Ovary (tissue), 3 donors: ENCODE measurements at regions not wholly inside any gene's neighbourhood (a gene's known extent, or its start where the extent isn't known, plus 50 kb on each side); places are given as distances from the start of the nearest gene placed in this dataset.

Source experiments
- EP300 ChIP-seq: sonication (generic); formaldehyde crosslinking; IDR thresholded peaks from one replicate; pipeline ENCODE4 v1.6.1; 2017; ENCODE audit warnings: antibody characterized with exemption
- POLR2A ChIP-seq: fragments of 450-650 bp; IDR thresholded peaks from one replicate; pipeline ENCODE4 v1.6.1; 2017; ENCODE audit warnings: antibody characterized with exemption, mild to moderate bottlenecking, moderate library complexity
- TF ChIP-seq, protein P1 (sequence below), 3 donors: fragments of 450-650 bp in 2 of 3; fragments of 200-600 bp in 1 of 3; IDR thresholded peaks; one replicate each; pipeline versions ENCODE4 v1.5.1 to v1.8.0; 2016 to 2022; ENCODE audit warnings: antibody characterized with exemption in 3 of 3, mild to moderate bottlenecking in 1 of 3
- donor health status: DM: no; HTN: no; CAD: no.

DNA sequence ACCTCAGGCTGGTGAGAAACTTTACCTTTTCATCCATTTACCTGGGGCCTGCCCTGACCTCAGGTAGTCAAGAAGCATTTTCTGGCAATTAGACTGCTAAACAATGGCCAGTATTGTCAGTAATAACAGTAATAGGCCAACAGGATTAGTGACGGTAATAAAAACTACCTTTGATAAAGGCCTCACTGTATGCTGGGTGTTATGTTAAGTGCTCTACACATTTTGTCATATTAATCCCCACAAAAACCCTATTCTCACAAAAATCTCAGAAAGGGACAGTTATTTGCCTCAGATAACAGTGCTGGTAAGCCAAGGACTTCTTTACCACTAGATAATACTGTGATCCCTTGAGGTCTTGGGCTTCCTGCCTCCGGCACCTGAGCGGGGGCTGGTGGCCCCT is 191.4 kb downstream of the FOXD2 start:
- TF ChIP-seq, protein P1, sequence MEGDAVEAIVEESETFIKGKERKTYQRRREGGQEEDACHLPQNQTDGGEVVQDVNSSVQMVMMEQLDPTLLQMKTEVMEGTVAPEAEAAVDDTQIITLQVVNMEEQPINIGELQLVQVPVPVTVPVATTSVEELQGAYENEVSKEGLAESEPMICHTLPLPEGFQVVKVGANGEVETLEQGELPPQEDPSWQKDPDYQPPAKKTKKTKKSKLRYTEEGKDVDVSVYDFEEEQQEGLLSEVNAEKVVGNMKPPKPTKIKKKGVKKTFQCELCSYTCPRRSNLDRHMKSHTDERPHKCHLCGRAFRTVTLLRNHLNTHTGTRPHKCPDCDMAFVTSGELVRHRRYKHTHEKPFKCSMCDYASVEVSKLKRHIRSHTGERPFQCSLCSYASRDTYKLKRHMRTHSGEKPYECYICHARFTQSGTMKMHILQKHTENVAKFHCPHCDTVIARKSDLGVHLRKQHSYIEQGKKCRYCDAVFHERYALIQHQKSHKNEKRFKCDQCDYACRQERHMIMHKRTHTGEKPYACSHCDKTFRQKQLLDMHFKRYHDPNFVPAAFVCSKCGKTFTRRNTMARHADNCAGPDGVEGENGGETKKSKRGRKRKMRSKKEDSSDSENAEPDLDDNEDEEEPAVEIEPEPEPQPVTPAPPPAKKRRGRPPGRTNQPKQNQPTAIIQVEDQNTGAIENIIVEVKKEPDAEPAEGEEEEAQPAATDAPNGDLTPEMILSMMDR (IDR thresholded peaks at IDR 0.05): no peak
- TF ChIP-seq POLR2A (no peak), EP300 (no peak)
